Panc1 (cell line): ENCODE measurements at regions not wholly inside any gene's neighbourhood (a gene's known extent, or its start where the extent isn't known, plus 50 kb on each side); places are given as distances from the start of the nearest gene placed in this dataset.

Experiments used
- ATAC-seq: fragments of 200-7000 bp; cut with Tn5 transposase; 2 replicates; pipeline ENCODE4 v1.9.1; 2020; ENCODE audit warnings: mild to moderate bottlenecking, moderate library complexity
- BruUV-seq: library from RNA; stranded (reverse); fragments of 400-500 nt; replicated peaks from 2 replicates; lab custom pipeline; 2021; lab: Mats Ljungman, UMichigan
- CTCF ChIA-PET: fragments of 300-600 bp; sonication (Branson Sonifier 250); formaldehyde crosslinking; loops from one replicate; lab custom pipeline; 2022; ENCODE audit warnings: antibody characterized with exemption; lab: Charles Lee
- POLR2A ChIA-PET: fragments of 300-600 bp; sonication (Branson Sonifier 250); formaldehyde crosslinking; loops from one replicate; lab custom pipeline; 2022; ENCODE audit warnings: antibody characterized with exemption; lab: Charles Lee
- DNase-seq: peaks from one replicate; pipeline ENCODE4 v3.0.0-alpha.2; 2010; ENCODE audit warnings: low read depth, low spot score
- H3K27ac ChIP-seq: 2 replicates; pipeline ENCODE4 v1.5.1; 2011; ENCODE audit warnings: mild to moderate bottlenecking, low read length, inconsistent platforms
- H3K27me3 ChIP-seq: fragments of 200-500 bp; sonication (Bioruptor generic); 2 replicates; pipeline ENCODE4 v1.6.0; 2014; ENCODE audit warnings: low read length, inconsistent platforms; ENCODE audit not compliant: control insufficient read depth, insufficient read depth
- H3K36me3 ChIP-seq: fragments of 200-500 bp; sonication (Bioruptor generic); 2 replicates; pipeline ENCODE4 v1.5.1; 2014; ENCODE audit warnings: inconsistent platforms, mild to moderate bottlenecking, low read length, moderate library complexity; ENCODE audit not compliant: control insufficient read depth, insufficient read depth
- H3K4me1 ChIP-seq: 2 replicates; pipeline ENCODE4 v1.5.1; 2011; ENCODE audit warnings: inconsistent platforms, mild to moderate bottlenecking, low read length, moderate library complexity; ENCODE audit not compliant: control insufficient read depth, insufficient read depth
- H3K4me3 ChIP-seq, 2 experiments: 2 replicates each; pipeline ENCODE4 v1.5.1; 2011 to 2012; ENCODE audit warnings: low read depth in 2 of 2, low read length in 2 of 2, mild to moderate bottlenecking in 2 of 2, inconsistent platforms in 1 of 2, moderate library complexity in 1 of 2
- H3K9me3 ChIP-seq: fragments of 200-500 bp; sonication (Bioruptor generic); 2 replicates; pipeline ENCODE4 v1.5.1; 2014; ENCODE audit warnings: low read depth, mild to moderate bottlenecking, inconsistent platforms, low read length, moderate library complexity; ENCODE audit not compliant: control insufficient read depth, insufficient read depth
- POLR2AphosphoS5 ChIP-seq: IDR thresholded peaks from 2 replicates; pipeline ENCODE4 v1.6.1; 2012; ENCODE audit warnings: mild to moderate bottlenecking, low read depth, low read length, moderate library complexity
- SIN3A ChIP-seq: IDR thresholded peaks from 2 replicates; pipeline ENCODE4 v1.6.1; 2012; ENCODE audit warnings: low read depth, mild to moderate bottlenecking, low read length, moderate library complexity, borderline replicate concordance; ENCODE audit not compliant: insufficient read depth
- TCF7L2 ChIP-seq: IDR thresholded peaks from 2 replicates; pipeline ENCODE4 v1.6.1; 2011; ENCODE audit warnings: mild to moderate bottlenecking, low read depth, low read length, inconsistent platforms
- in situ Hi-C: cut with HindIII; loops from 2 replicates; pipeline ENCODE4 v1.10.0; 2016; ENCODE audit warnings: low sequenced_read_pairs, low pct_unique_long_range_greater_than_20kb
- intact Hi-C: fragments of 100-400 bp; cut with micrococcal nuclease; formaldehyde crosslinking; loops from one replicate; pipeline ENCODE4 v1.10.0; 2022; ENCODE audit not compliant: unreplicated experiment
- TF ChIP-seq, protein P1 (sequence below), 2 experiments: IDR thresholded peaks; 2 replicates each; pipeline ENCODE4 v1.6.1; 2011 to 2012; ENCODE audit warnings: low read depth in 2 of 2, control low read depth in 1 of 2, low read length in 1 of 2, mild to moderate bottlenecking in 1 of 2, moderate library complexity in 1 of 2; ENCODE audit not compliant: insufficient read depth in 1 of 2
- TF ChIP-seq, protein P2 (sequence below): fragments of 450-650 bp; IDR thresholded peaks from 2 replicates; pipeline ENCODE4 v1.5.1; 2017; ENCODE audit warnings: mild to moderate bottlenecking

DNA sequence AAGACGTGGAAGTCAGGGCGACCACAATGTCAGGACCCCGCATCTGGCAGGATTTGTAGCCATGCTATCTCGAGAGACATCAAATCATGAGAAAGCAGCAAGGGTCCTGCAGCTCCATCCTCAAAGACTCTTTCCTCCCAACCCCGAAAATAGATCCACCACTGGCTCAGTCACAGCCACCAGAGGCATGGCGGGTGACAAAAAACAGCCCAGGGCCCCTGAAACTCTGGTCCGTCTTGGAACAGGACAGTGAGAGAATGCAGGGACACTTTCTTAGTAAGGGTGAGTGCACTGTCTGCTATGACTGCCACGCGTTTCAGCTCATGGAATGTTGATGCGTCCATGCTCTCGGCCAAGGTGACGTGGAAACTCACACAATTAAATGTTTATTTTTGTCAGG lies 220.9 kb downstream of the IRX2 start:
- H3K36me3 ChIP-seq = no peaks in the 10 kb centered on the region
- H3K27ac ChIP-seq = no peak overlapping the region
- no peaks in the 10 kb centered on the region for H3K27me3 ChIP-seq
- no peaks in the 10 kb centered on the region for H3K9me3 ChIP-seq
- TF ChIP-seq, protein P1, sequence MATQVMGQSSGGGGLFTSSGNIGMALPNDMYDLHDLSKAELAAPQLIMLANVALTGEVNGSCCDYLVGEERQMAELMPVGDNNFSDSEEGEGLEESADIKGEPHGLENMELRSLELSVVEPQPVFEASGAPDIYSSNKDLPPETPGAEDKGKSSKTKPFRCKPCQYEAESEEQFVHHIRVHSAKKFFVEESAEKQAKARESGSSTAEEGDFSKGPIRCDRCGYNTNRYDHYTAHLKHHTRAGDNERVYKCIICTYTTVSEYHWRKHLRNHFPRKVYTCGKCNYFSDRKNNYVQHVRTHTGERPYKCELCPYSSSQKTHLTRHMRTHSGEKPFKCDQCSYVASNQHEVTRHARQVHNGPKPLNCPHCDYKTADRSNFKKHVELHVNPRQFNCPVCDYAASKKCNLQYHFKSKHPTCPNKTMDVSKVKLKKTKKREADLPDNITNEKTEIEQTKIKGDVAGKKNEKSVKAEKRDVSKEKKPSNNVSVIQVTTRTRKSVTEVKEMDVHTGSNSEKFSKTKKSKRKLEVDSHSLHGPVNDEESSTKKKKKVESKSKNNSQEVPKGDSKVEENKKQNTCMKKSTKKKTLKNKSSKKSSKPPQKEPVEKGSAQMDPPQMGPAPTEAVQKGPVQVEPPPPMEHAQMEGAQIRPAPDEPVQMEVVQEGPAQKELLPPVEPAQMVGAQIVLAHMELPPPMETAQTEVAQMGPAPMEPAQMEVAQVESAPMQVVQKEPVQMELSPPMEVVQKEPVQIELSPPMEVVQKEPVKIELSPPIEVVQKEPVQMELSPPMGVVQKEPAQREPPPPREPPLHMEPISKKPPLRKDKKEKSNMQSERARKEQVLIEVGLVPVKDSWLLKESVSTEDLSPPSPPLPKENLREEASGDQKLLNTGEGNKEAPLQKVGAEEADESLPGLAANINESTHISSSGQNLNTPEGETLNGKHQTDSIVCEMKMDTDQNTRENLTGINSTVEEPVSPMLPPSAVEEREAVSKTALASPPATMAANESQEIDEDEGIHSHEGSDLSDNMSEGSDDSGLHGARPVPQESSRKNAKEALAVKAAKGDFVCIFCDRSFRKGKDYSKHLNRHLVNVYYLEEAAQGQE (IDR thresholded peaks at IDR 0.05; ENCODE audit: insufficient read depth in 1 of 2, low read depth in 2 of 2, low read length in 1 of 2) = no peak
- TF ChIP-seq TCF7L2 = no peak
- TF ChIP-seq, protein P2, sequence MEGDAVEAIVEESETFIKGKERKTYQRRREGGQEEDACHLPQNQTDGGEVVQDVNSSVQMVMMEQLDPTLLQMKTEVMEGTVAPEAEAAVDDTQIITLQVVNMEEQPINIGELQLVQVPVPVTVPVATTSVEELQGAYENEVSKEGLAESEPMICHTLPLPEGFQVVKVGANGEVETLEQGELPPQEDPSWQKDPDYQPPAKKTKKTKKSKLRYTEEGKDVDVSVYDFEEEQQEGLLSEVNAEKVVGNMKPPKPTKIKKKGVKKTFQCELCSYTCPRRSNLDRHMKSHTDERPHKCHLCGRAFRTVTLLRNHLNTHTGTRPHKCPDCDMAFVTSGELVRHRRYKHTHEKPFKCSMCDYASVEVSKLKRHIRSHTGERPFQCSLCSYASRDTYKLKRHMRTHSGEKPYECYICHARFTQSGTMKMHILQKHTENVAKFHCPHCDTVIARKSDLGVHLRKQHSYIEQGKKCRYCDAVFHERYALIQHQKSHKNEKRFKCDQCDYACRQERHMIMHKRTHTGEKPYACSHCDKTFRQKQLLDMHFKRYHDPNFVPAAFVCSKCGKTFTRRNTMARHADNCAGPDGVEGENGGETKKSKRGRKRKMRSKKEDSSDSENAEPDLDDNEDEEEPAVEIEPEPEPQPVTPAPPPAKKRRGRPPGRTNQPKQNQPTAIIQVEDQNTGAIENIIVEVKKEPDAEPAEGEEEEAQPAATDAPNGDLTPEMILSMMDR = no peak
- no peak for TF ChIP-seq POLR2AphosphoS5
- TF ChIP-seq SIN3A = no peak
- ATAC-seq (no peak), DNase-seq (no peak)
- CTCF ChIA-PET = no interaction called here
- intact Hi-C loops (no loop called here), in situ Hi-C loops (no loop called here)
- no peaks in the 10 kb centered on the region for H3K4me1 ChIP-seq
- POLR2A ChIA-PET = no interaction called here
- BruUV-seq = no TSS peak
- H3K4me3 ChIP-seq = no peak overlapping the region

DNA sequence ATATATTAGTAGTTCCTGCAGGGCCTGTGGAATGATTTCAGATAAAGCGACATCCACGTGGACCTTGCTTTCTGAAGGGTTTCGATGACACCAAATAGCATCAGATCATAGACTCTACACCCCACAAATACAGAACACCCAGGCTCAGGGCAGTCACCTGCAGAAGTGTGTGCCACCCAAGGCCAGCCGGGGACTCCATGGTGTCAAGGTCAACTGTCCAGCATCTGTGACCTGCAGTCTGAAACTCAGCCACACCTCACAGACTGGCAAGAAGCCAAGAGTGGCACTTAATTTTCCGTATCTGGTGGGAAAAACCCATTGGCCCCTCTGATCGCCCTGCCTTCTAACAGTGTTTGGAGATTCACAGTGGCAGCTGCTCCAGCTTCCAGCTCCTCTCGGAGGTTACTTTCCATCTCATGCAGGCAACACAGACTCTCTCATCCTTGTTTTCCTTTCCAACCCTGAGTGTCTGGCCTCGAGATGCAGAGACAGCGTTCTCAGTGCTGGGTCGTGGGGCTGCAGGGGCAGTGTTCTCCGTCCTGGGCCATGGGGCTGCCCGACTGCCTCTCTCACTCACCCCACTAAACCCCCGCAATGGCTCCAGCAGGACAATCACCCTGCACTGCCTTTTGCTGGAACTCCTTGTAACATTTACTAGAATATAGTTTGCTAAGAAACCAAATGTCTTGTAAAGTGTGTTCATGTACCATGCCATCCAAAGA lies 221.9 kb downstream of the IRX2 start:
- ChIA-PET POLR2A (no interaction called here), CTCF (no interaction called here)
- Histone ChIP-seq H3K36me3 (no peaks in the 10 kb centered on the region), H3K27ac (no peak overlapping the region), H3K27me3 (no peaks in the 10 kb centered on the region), H3K9me3 (no peaks in the 10 kb centered on the region), H3K4me3 (no peak overlapping the region), H3K4me1 (no peaks in the 10 kb centered on the region)
- no peak for ATAC-seq
- TF ChIP-seq SIN3A (no peak), TCF7L2 (no peak)
- TF ChIP-seq, protein P1 (IDR thresholded peaks at IDR 0.05; ENCODE audit: insufficient read depth in 1 of 2, low read depth in 2 of 2, low read length in 1 of 2) = no peak
- TF ChIP-seq, protein P2 = no peak
- in situ Hi-C loops (no loop called here), intact Hi-C loops (no loop called here)
- DNase-seq = no peak
- no TSS peak for BruUV-seq
